Hepatocyte (in vitro differentiated cells): ENCODE measurements at regions not wholly inside any gene's neighbourhood (a gene's known extent, or its start where the extent isn't known, plus 50 kb on each side); places are given as distances from the start of the nearest gene placed in this dataset.

Source experiments
- DNase-seq: peaks from one replicate; pipeline ENCODE4 v3.0.0-alpha.2; 2016; ENCODE audit warnings: low spot score
- H2AFZ ChIP-seq: fragments of 200-600 bp; sonication (generic); 2 replicates; pipeline ENCODE4 v1.6.0; 2016; ENCODE audit warnings: antibody characterized with exemption, mild to moderate bottlenecking
- H3K27ac ChIP-seq: fragments of 200-600 bp; sonication (generic); 2 replicates; pipeline ENCODE4 v1.5.1; 2016; ENCODE audit warnings: mild to moderate bottlenecking
- H3K27me3 ChIP-seq: fragments of 200-600 bp; sonication (generic); 2 replicates; pipeline ENCODE4 v1.6.1; 2016
- H3K36me3 ChIP-seq: fragments of 200-600 bp; sonication (generic); replicated peaks from 2 replicates; pipeline ENCODE4 v1.5.1; 2016; ENCODE audit warnings: low read depth; ENCODE audit not compliant: insufficient read depth
- H3K4me1 ChIP-seq: fragments of 200-600 bp; sonication (generic); 2 replicates; pipeline ENCODE4 v1.5.1; 2016; ENCODE audit warnings: mild to moderate bottlenecking, moderate library complexity; ENCODE audit not compliant: insufficient read depth
- H3K4me2 ChIP-seq: fragments of 200-600 bp; sonication (generic); 2 replicates; pipeline ENCODE4 v1.6.0; 2016
- H3K4me3 ChIP-seq: fragments of 200-600 bp; sonication (generic); 2 replicates; pipeline ENCODE4 v1.5.1; 2016; ENCODE audit warnings: mild to moderate bottlenecking
- H3K79me2 ChIP-seq: fragments of 200-600 bp; sonication (generic); 2 replicates; pipeline ENCODE4 v1.6.0; 2017; ENCODE audit warnings: mild to moderate bottlenecking
- H3K9me2 ChIP-seq: fragments of 200-600 bp; sonication (generic); replicated peaks from 2 replicates; pipeline ENCODE4 v1.6.0; 2017; ENCODE audit warnings: mild to moderate bottlenecking; ENCODE audit not compliant: insufficient read depth
- H3K9me3 ChIP-seq: fragments of 200-600 bp; sonication (generic); 2 replicates; pipeline ENCODE4 v1.5.1; 2016; ENCODE audit warnings: low read depth, mild to moderate bottlenecking
- H4K20me1 ChIP-seq: fragments of 200-600 bp; sonication (generic); 2 replicates; pipeline ENCODE4 v1.6.0; 2016; ENCODE audit warnings: mild to moderate bottlenecking; ENCODE audit not compliant: insufficient read depth, poor library complexity, severe bottlenecking
- EZH2 ChIP-seq: fragments of 200-600 bp; sonication (generic); IDR thresholded peaks from 2 replicates; pipeline ENCODE4 v1.6.1; 2016; ENCODE audit warnings: antibody characterized with exemption, mild to moderate bottlenecking, borderline replicate concordance
- EZH2phosphoT487 ChIP-seq: fragments of 200-600 bp; sonication (generic); IDR thresholded peaks from one replicate; pipeline ENCODE4 v1.6.1; 2018; ENCODE audit warnings: antibody characterized with exemption, mild to moderate bottlenecking, low read depth, moderate library complexity; ENCODE audit not compliant: unreplicated experiment, severe bottlenecking
- WGBS: methylation state at CpG from one replicate; pipeline ENCODE4 v1.1.6; 2016; ENCODE audit warnings: low lambda C conversion rate; ENCODE audit errors: missing lambda C conversion rate; 5-methylcytosine and 5-hydroxymethylcytosine counted together
- TF ChIP-seq, protein P1 (sequence below): fragments of 200-600 bp; sonication (generic); IDR thresholded peaks from 2 replicates; pipeline ENCODE4 v1.5.1; 2016; ENCODE audit warnings: antibody characterized with exemption, mild to moderate bottlenecking; ENCODE audit not compliant: poor library complexity

DNA sequence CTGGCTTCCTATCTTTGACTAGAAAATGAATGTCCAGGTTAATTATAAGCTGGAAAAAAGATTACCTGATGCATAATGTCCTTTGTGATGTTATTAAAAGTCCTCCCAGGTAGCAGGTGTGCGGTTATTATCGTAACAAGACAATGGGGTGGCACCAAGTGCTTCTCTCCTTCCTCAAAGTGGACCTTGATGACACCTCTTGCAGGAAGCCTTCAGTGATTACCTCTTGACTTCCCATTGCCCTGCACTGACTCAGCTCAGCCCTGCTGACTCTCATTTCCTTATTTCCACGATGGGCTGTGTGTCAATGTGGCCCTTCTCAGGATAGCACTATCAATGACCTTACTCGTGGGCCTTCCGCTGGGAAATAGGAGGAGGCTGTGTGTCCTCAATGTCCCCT lies 477.4 kb upstream of the CCL2 start:
- Histone ChIP-seq H3K4me3 (no peak overlapping the region), H4K20me1 (no peaks in the 10 kb centered on the region), H3K9me2 (no peaks in the 10 kb centered on the region), H3K36me3 (no peaks in the 10 kb centered on the region), H3K27ac (no peak overlapping the region), H3K9me3 (no peaks in the 10 kb centered on the region), H3K4me2 (no peak overlapping the region), H3K79me2 (no peaks in the 10 kb centered on the region), H3K27me3 (no peaks in the 10 kb centered on the region), H3K4me1 (no peaks in the 10 kb centered on the region), H2AFZ (no peak overlapping the region)
- TF ChIP-seq EZH2phosphoT487 (no peak), EZH2 (no peak)
- TF ChIP-seq, protein P1, sequence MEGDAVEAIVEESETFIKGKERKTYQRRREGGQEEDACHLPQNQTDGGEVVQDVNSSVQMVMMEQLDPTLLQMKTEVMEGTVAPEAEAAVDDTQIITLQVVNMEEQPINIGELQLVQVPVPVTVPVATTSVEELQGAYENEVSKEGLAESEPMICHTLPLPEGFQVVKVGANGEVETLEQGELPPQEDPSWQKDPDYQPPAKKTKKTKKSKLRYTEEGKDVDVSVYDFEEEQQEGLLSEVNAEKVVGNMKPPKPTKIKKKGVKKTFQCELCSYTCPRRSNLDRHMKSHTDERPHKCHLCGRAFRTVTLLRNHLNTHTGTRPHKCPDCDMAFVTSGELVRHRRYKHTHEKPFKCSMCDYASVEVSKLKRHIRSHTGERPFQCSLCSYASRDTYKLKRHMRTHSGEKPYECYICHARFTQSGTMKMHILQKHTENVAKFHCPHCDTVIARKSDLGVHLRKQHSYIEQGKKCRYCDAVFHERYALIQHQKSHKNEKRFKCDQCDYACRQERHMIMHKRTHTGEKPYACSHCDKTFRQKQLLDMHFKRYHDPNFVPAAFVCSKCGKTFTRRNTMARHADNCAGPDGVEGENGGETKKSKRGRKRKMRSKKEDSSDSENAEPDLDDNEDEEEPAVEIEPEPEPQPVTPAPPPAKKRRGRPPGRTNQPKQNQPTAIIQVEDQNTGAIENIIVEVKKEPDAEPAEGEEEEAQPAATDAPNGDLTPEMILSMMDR, result no peak
- DNase-seq, result no peak
- WGBS, result 88% methylated on average over 5 of the region's 5 CpGs

DNA sequence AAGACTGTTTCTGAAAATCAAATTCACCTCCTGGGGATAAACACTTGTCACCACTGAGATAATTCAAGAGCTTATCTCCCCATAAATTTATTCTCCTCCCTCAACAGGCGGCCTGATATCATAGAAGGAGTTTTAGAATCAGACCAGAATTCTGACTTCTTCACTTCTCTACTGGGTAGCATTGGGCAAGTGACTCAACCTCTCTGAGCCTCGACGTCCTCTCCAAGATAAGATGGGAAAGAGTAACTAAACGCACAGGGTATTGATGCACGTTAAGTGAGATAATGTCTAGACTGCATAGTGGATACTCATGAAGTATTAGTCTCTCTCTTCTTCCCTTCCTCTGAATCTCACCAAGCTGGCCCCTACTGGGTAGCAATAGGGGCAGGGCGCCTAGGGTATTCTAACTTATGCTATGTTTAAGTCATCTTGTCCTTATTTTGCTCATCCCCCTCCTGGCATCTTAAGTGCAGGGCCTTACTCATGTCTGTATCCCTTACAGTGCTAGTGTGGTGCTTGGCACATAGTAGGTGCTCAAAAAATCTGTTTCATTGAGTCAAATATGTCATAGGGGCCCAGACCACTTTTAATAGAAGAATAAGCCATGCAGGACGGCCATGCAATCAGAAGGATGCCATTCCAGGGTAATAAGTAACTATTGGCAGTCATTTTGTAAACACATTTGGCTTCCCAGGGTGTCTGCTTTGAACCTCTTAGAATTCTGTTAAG lies 476.4 kb upstream of the CCL2 start:
- TF ChIP-seq EZH2 (no peak), EZH2phosphoT487 (no peak)
- TF ChIP-seq, protein P1, result no peak
- no peak overlapping the region for H3K4me2 ChIP-seq
- no peak overlapping the region for H3K27ac ChIP-seq
- H3K9me3 ChIP-seq, result no peaks in the 10 kb centered on the region
- H4K20me1 ChIP-seq, result no peaks in the 10 kb centered on the region
- no peaks in the 10 kb centered on the region for H3K27me3 ChIP-seq
- H3K9me2 ChIP-seq, result no peaks in the 10 kb centered on the region
- DNase-seq, result no peak
- 65% methylated on average over 7 of the region's 7 CpGs for WGBS
- no peak overlapping the region for H2AFZ ChIP-seq
- no peaks in the 10 kb centered on the region for H3K79me2 ChIP-seq
- H3K4me3 ChIP-seq, result no peak overlapping the region
- no peaks in the 10 kb centered on the region for H3K36me3 ChIP-seq
- H3K4me1 ChIP-seq, result no peaks in the 10 kb centered on the region

DNA sequence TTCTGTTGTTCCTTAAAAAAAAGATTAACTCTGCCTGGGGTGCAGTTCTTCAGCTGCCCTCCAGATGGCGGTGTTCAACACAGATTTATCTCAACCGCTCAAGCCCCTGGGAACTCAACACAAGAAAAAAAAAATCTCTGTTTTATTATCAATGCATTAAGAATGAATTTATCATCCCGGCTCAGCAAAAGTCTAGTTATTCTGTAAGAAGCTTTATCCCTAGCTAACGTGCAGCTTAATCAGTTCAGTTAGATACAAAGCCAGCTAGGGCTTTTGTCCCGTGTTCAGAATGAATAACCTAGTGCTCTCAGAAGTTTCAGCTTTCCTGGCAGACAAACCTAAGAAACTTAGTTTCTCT lies 475.9 kb upstream of the CCL2 start:
- Histone ChIP-seq H3K79me2 (no peaks in the 10 kb centered on the region), H4K20me1 (no peaks in the 10 kb centered on the region), H3K36me3 (no peaks in the 10 kb centered on the region), H2AFZ (no peak overlapping the region), H3K27me3 (no peaks in the 10 kb centered on the region), H3K4me3 (no peak overlapping the region), H3K9me2 (no peaks in the 10 kb centered on the region), H3K9me3 (no peaks in the 10 kb centered on the region), H3K4me2 (no peak overlapping the region), H3K27ac (no peak overlapping the region), H3K4me1 (no peaks in the 10 kb centered on the region)
- TF ChIP-seq, protein P1, result peak; percentile 99
- TF ChIP-seq EZH2phosphoT487, result no peak
- 12% methylated on average over 5 of the region's 5 CpGs for WGBS
- peak; percentile 66 for DNase-seq

DNA sequence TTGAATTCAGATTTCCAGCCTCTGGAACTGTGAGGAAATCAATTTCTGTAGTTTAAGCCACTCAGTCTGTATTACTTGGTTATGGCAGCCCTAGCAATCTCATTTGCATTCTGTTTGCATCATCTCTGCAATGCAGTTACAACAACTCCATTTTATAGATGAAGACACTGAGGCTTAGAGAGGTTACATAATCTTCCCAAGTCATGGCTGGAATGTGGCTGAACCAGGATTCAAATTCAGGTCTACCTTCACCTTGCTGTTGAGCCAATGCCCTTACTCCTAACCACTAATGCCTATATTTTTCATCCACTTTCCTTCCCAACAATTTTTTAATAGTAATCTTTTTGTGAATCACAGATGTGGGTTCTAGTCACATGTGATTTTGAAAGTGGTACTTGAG lies 469.8 kb upstream of the CCL2 start:
- no peak overlapping the region for H3K4me2 ChIP-seq
- H3K27me3 ChIP-seq, result no peaks in the 10 kb centered on the region
- H3K36me3 ChIP-seq, result no peaks in the 10 kb centered on the region
- H2AFZ ChIP-seq, result no peak overlapping the region
- no peak for DNase-seq
- TF ChIP-seq EZH2phosphoT487 (no peak), EZH2 (no peak)
- TF ChIP-seq, protein P1, result no peak
- H3K27ac ChIP-seq, result no peak overlapping the region
- H3K4me3 ChIP-seq, result no peak overlapping the region
- H3K79me2 ChIP-seq, result no peaks in the 10 kb centered on the region
- H3K9me2 ChIP-seq, result no peaks in the 10 kb centered on the region
- no peaks in the 10 kb centered on the region for H3K4me1 ChIP-seq
- no peaks in the 10 kb centered on the region for H4K20me1 ChIP-seq
- no peaks in the 10 kb centered on the region for H3K9me3 ChIP-seq
